Lung (tissue), 11 donors: ENCODE measurements at regions not wholly inside any gene's neighbourhood (a gene's known extent, or its start where the extent isn't known, plus 50 kb on each side); places are given as distances from the start of the nearest gene placed in this dataset.

Source experiments
- ATAC-seq: fragments of 200-7000 bp; cut with Tn5 transposase; one replicate; pipeline ENCODE4 v1.9.1; 2020; ENCODE audit warnings: moderate number of reproducible peaks; ENCODE audit not compliant: insufficient read depth, low FRiP score
- DNase-seq, 3 donors: peaks; one replicate each; pipeline ENCODE4 v3.0.0-alpha.2; 2013 to 2017
- H3K27ac ChIP-seq, 2 donors: one replicate each; pipeline ENCODE4 v1.5.1; 2013; ENCODE audit warnings: mild to moderate bottlenecking in 2 of 2, moderate library complexity in 2 of 2, control low read depth in 1 of 2, inconsistent platforms in 1 of 2, low read depth in 1 of 2, low read length in 1 of 2
- H3K27me3 ChIP-seq, 3 donors: one replicate each; pipeline ENCODE4 v1.5.1; 2013; ENCODE audit warnings: low read length in 2 of 3; ENCODE audit not compliant: control insufficient read depth in 3 of 3, insufficient read depth in 3 of 3
- H3K36me3 ChIP-seq, 4 donors: one replicate each; pipeline ENCODE4 v1.5.1; 2013; ENCODE audit warnings: low read length in 4 of 4, mild to moderate bottlenecking in 1 of 4, moderate library complexity in 1 of 4; ENCODE audit not compliant: control insufficient read depth in 4 of 4, insufficient read depth in 4 of 4
- H3K4me1 ChIP-seq, 5 donors: one replicate each; pipeline ENCODE4 v1.5.1; 2013; ENCODE audit warnings: low read length in 5 of 5, mild to moderate bottlenecking in 2 of 5, moderate library complexity in 1 of 5; ENCODE audit not compliant: control insufficient read depth in 5 of 5, insufficient read depth in 5 of 5
- H3K4me3 ChIP-seq: one replicate; pipeline ENCODE4 v1.5.1; 2013; ENCODE audit warnings: mild to moderate bottlenecking, control low read depth, moderate library complexity
- H3K9ac ChIP-seq, 2 donors: one replicate each; pipeline ENCODE4 v1.5.1; 2013; ENCODE audit warnings: low read length in 2 of 2, control low read depth in 1 of 2; ENCODE audit not compliant: insufficient read depth in 1 of 2
- H3K9me3 ChIP-seq, 4 donors: one replicate each; pipeline ENCODE4 v1.5.1; 2013; ENCODE audit warnings: low read length in 3 of 4, mild to moderate bottlenecking in 1 of 4, moderate library complexity in 1 of 4; ENCODE audit not compliant: control insufficient read depth in 4 of 4, insufficient read depth in 3 of 4
- WGBS, 2 donors: extraction: QIAGEN DNeasy Blood & Tissue Kit; methylation state at CpG; one replicate each; pipeline ENCODE4 v1.1.7; 2013; 5-methylcytosine and 5-hydroxymethylcytosine counted together
- TF ChIP-seq, protein P1 (sequence below): IDR thresholded peaks from 2 replicates; pipeline ENCODE4 v1.5.1; 2012; ENCODE audit warnings: mild to moderate bottlenecking; ENCODE audit errors: control extremely low read depth, extremely low read depth
- donor health status: control.
- donor health status: control.
- donor health status: Bipolar disorder and iron deficiency.
- donor health status: healthy.
- donor health status: DM: yes; HTN: yes; CAD: no.

DNA sequence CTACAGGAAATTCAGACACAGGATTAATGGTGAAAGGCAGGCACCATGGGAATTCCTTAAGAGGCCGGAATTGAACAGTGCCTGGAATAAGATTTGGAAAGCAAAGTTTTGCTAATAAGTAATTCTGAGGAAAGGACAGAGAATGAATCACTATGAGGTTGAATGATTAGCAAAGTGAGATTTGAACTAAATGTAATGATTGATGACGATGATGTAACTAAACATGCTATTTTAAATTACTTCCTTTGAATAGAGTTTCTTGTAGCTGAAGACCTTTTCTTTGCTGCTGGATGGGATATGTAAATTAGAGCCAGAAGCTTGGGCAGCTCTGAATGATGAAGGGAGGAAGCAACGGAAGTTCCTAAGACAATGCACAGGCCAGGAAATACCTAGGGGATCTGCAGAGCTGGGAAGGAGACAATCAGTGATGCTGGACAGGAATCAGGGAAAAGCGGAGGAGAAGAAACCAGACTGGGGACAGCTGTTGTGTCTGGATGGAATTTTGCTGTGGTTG, 482.0 kb downstream of the PSAT1 start:
- WGBS, 2 donors, result 59 to 78% methylated on average over 4 of the region's 4 CpGs

DNA sequence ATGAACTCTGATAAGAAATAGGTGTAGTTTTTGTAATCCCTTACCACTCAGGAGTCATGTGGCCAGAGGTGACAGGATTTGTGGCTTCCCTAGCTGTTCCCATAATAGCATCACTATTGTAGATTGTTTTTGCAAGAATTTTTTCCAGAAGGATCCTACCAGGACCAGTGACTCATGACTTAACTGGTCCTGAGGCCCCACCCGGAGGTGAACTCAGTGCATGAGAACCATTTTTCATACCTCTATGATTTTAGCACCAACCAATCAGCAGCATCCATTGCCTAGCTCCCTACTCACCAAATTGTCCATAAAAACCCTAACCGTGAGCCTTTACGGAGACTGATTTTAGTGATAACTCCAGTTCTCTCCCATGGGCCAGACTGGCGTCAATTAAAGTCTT, 484.8 kb downstream of the PSAT1 start:
- Histone ChIP-seq H3K9me3 (no peaks in the 10 kb centered on the region), H3K27me3 (no peaks in the 10 kb centered on the region), H3K4me3 (no peak overlapping the region), H3K36me3 (no peaks in the 10 kb centered on the region), H3K27ac (no peak overlapping the region), H3K4me1 (no peaks in the 10 kb centered on the region), H3K9ac (no peak overlapping the region)
- TF ChIP-seq, protein P1, sequence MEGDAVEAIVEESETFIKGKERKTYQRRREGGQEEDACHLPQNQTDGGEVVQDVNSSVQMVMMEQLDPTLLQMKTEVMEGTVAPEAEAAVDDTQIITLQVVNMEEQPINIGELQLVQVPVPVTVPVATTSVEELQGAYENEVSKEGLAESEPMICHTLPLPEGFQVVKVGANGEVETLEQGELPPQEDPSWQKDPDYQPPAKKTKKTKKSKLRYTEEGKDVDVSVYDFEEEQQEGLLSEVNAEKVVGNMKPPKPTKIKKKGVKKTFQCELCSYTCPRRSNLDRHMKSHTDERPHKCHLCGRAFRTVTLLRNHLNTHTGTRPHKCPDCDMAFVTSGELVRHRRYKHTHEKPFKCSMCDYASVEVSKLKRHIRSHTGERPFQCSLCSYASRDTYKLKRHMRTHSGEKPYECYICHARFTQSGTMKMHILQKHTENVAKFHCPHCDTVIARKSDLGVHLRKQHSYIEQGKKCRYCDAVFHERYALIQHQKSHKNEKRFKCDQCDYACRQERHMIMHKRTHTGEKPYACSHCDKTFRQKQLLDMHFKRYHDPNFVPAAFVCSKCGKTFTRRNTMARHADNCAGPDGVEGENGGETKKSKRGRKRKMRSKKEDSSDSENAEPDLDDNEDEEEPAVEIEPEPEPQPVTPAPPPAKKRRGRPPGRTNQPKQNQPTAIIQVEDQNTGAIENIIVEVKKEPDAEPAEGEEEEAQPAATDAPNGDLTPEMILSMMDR, result no peak
- WGBS, 2 donors, result 93 to 96% methylated on average over 4 of the region's 4 CpGs
- ATAC-seq (no peak), DNase-seq (no peak)

More for the DNA sequence above, 482.0 kb downstream of the PSAT1 start:
- TF ChIP-seq, protein P1, result no peak
- no peak overlapping the region for H3K4me3 ChIP-seq
- no peaks in the 10 kb centered on the region for H3K27me3 ChIP-seq
- no peaks in the 10 kb centered on the region for H3K36me3 ChIP-seq
- no peak overlapping the region for H3K27ac ChIP-seq
- no peaks in the 10 kb centered on the region for H3K4me1 ChIP-seq
- DNase-seq, result no peak
- no peak for ATAC-seq
- no peak overlapping the region for H3K9ac ChIP-seq
- H3K9me3 ChIP-seq, result no peaks in the 10 kb centered on the region

DNA sequence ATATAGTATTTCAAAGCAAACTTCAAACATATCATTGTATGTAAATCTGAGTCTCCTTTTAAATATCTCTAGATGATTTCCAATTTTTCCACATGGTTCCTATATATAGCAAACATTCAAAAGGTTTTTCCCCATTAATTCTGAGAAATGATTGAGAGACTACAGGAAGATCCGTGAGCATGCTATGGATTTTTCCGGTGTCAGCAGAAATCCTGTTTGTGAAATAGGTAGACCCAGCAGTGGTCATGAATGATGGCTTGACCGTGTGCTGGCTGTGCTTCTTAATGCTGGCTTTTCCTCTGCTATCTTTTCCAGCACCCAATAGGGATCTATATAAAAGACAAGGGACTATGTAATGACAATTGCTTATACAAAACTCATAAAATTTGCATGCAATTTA, 485.3 kb downstream of the PSAT1 start:
- no peaks in the 10 kb centered on the region for H3K27me3 ChIP-seq
- H3K27ac ChIP-seq, result no peak overlapping the region
- TF ChIP-seq, protein P1, result no peak
- DNase-seq (no peak), ATAC-seq (no peak)
- no peaks in the 10 kb centered on the region for H3K9me3 ChIP-seq
- no peaks in the 10 kb centered on the region for H3K36me3 ChIP-seq
- H3K4me1 ChIP-seq, result no peaks in the 10 kb centered on the region
- WGBS, 2 donors, result 63 to 79% methylated on average over 3 of the region's 3 CpGs
- H3K4me3 ChIP-seq, result no peak overlapping the region
- H3K9ac ChIP-seq, result no peak overlapping the region

DNA sequence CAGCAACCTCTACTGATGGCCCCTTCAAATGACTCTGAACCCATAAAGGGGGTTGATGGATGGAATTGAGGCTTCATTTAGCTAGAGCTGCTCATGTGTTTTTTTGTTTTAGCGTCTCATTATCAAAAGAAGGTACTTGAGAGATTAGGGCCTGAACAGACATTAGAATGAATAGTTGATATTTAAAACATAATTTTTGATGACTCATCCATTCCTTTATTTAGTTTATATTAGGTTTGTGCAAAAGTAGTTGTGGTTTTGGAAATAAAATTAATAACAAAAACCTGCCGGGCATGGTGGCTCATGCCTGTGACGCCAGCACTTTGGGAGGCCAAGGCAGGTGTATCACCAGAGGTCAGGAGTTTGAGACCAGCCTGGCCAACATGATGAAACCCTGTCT, 485.9 kb downstream of the PSAT1 start:
- WGBS, 2 donors, result 87 to 98% methylated on average over 3 of the region's 3 CpGs
- no peak for DNase-seq
- H3K27ac ChIP-seq, result no peak overlapping the region
- TF ChIP-seq, protein P1, result no peak
- H3K4me3 ChIP-seq, result no peak overlapping the region
- no peaks in the 10 kb centered on the region for H3K36me3 ChIP-seq
- H3K9me3 ChIP-seq, result no peaks in the 10 kb centered on the region
- H3K4me1 ChIP-seq, result no peaks in the 10 kb centered on the region
- no peak overlapping the region for H3K9ac ChIP-seq
- no peak for ATAC-seq
- H3K27me3 ChIP-seq, result no peaks in the 10 kb centered on the region
